Endometrial microvascular endothelial cells (primary cell): ENCODE measurements at regions not wholly inside any gene's neighbourhood (a gene's known extent, or its start where the extent isn't known, plus 50 kb on each side); places are given as distances from the start of the nearest gene placed in this dataset.

Experiments used
- in situ Hi-C: cut with HindIII; loops from 2 replicates; pipeline ENCODE4 v1.10.0; 2017; ENCODE audit warnings: low sequenced_read_pairs, low pct_unique_long_range_greater_than_20kb; ENCODE audit errors: inconsistent ontology term

GRCh38 chr1:30340934-30341333 lies 382.5 kb downstream of the MATN1 start:
- in situ Hi-C loops, result no loop called here

- in situ Hi-C loops, result no loop called here
Measured at GRCh38 chr1:30339866-30340265, 383.5 kb downstream of the MATN1 start.

GRCh38 chr1:30338765-30339164 lies 384.6 kb downstream of the MATN1 start:
- in situ Hi-C loops, result no loop called here

- in situ Hi-C loops, result no loop called here
Measured at GRCh38 chr1:30337324-30337620, 386.1 kb downstream of the MATN1 start.

GRCh38 chr1:30336550-30337323 lies 386.6 kb downstream of the MATN1 start:
- in situ Hi-C loops, result no loop called here

GRCh38 chr1:30335997-30336390 lies 387.4 kb downstream of the MATN1 start:
- in situ Hi-C loops, result no loop called here

- in situ Hi-C loops, result no loop called here
Measured at GRCh38 chr1:30335389-30335996, 387.9 kb downstream of the MATN1 start.

GRCh38 chr1:30334767-30335166 lies 388.6 kb downstream of the MATN1 start:
- in situ Hi-C loops, result no loop called here

- in situ Hi-C loops, result no loop called here
Measured at GRCh38 chr1:30332116-30333094, 391.0 kb downstream of the MATN1 start.

- in situ Hi-C loops, result no loop called here
Measured at GRCh38 chr1:30331415-30332065, 391.8 kb downstream of the MATN1 start.

- in situ Hi-C loops, result no loop called here
Measured at GRCh38 chr1:30330644-30331043, 392.7 kb downstream of the MATN1 start.

GRCh38 chr1:30329802-30330557 lies 393.4 kb downstream of the MATN1 start:
- in situ Hi-C loops, result no loop called here

- in situ Hi-C loops, result no loop called here
Measured at GRCh38 chr1:30329263-30329753, 394.1 kb downstream of the MATN1 start.

- in situ Hi-C loops, result no loop called here
Measured at GRCh38 chr1:30328401-30329262, 394.8 kb downstream of the MATN1 start.

GRCh38 chr1:30328100-30328370 lies 395.4 kb downstream of the MATN1 start:
- in situ Hi-C loops, result no loop called here

GRCh38 chr1:30327370-30328099 lies 395.9 kb downstream of the MATN1 start:
- in situ Hi-C loops, result no loop called here

GRCh38 chr1:30325999-30326398 lies 397.4 kb downstream of the MATN1 start:
- in situ Hi-C loops, result no loop called here
